HT1080 (cell line): ENCODE measurements at regions not wholly inside any gene's neighbourhood (a gene's known extent, or its start where the extent isn't known, plus 50 kb on each side); places are given as distances from the start of the nearest gene placed in this dataset.
"Not testable (repeated sequence)": the region's sequence is repeated elsewhere in the genome, so short reads cannot be mapped to it uniquely, and the experiment has no call there.

Source experiments
- DNase-seq: peaks from one replicate; pipeline ENCODE4 v3.0.0-alpha.2; 2015; ENCODE audit warnings: low read depth

- not testable (repeated sequence) for DNase-seq
Measured at GRCh38 chr12:9412459-9412858, 195.3 kb downstream of the KLRB1 start.

- DNase-seq: not testable (repeated sequence)
Measured at GRCh38 chr12:9411616-9412268, 196.0 kb downstream of the KLRB1 start.

GRCh38 chr12:9407425-9407748, 199.2 kb upstream of the PZP start:
- not testable (repeated sequence) for DNase-seq

- DNase-seq: no peak
Measured at GRCh38 chr12:9406564-9407424, 198.6 kb upstream of the PZP start.

GRCh38 chr12:9405886-9406563, 197.8 kb upstream of the PZP start:
- DNase-seq: no peak

GRCh38 chr12:9404469-9405260, 196.5 kb upstream of the PZP start:
- DNase-seq: no peak

GRCh38 chr12:9404031-9404430, 195.8 kb upstream of the PZP start:
- no peak for DNase-seq

- not testable (repeated sequence) for DNase-seq
Measured at GRCh38 chr12:9402432-9403040, 194.3 kb upstream of the PZP start.

GRCh38 chr12:9396367-9396766, 188.2 kb upstream of the PZP start:
- DNase-seq: not testable (repeated sequence)

GRCh38 chr12:9395220-9395619, 187.0 kb upstream of the PZP start:
- DNase-seq: not testable (repeated sequence)

GRCh38 chr12:9392842-9393241, 184.6 kb upstream of the PZP start:
- DNase-seq: no peak

- no peak for DNase-seq
Measured at GRCh38 chr12:9391815-9392214, 183.6 kb upstream of the PZP start.

- DNase-seq: no peak
Measured at GRCh38 chr12:9390761-9391160, 182.6 kb upstream of the PZP start.

GRCh38 chr12:9389796-9390195, 181.6 kb upstream of the PZP start:
- no peak for DNase-seq

GRCh38 chr12:9388379-9388778, 180.2 kb upstream of the PZP start:
- no peak for DNase-seq

- DNase-seq: no peak
Measured at GRCh38 chr12:9387450-9387849, 179.3 kb upstream of the PZP start.

GRCh38 chr12:9383585-9383984, 175.4 kb upstream of the PZP start:
- no peak for DNase-seq

GRCh38 chr12:9381619-9382018, 173.4 kb upstream of the PZP start:
- no peak for DNase-seq

GRCh38 chr12:9380650-9381049, 172.5 kb upstream of the PZP start:
- no peak for DNase-seq

GRCh38 chr12:9379023-9379742, 171.0 kb upstream of the PZP start:
- no peak for DNase-seq
